Stimulated activated CD4-positive, alpha-beta T cell treated with anti-CD3 and anti-CD28 coated beads, Interleukin-12 subunit alpha, Interleukin-12 subunit beta, amount 100 ng/mL, for 24 hours (primary cell): ENCODE measurements at regions not wholly inside any gene's neighbourhood (a gene's known extent, or its start where the extent isn't known, plus 50 kb on each side); places are given as distances from the start of the nearest gene placed in this dataset.

Source experiments
- DNase-seq, 2 experiments: peaks; one replicate each; pipeline ENCODE4 v3.0.0-alpha.2; 2020; ENCODE audit warnings: low read depth in 2 of 2

GRCh38 chr5:74424162-74424868 is 216.2 kb downstream of the ENC1 start:
- no peak for DNase-seq

- no peak for DNase-seq
Measured at GRCh38 chr5:74423383-74423782, 217.1 kb downstream of the ENC1 start.

- no peak for DNase-seq
Measured at GRCh38 chr5:74422671-74423070, 217.9 kb downstream of the ENC1 start.

GRCh38 chr5:74422030-74422429 is 218.5 kb downstream of the ENC1 start:
- no peak for DNase-seq

GRCh38 chr5:74421377-74421776 is 219.2 kb downstream of the ENC1 start:
- DNase-seq: no peak

- DNase-seq: no peak
Measured at GRCh38 chr5:74420947-74421346, 219.6 kb downstream of the ENC1 start.

- no peak for DNase-seq
Measured at GRCh38 chr5:74420220-74420619, 220.3 kb downstream of the ENC1 start.

- no peak for DNase-seq
Measured at GRCh38 chr5:74419468-74419867, 221.1 kb downstream of the ENC1 start.

GRCh38 chr5:74418709-74419108 is 221.8 kb downstream of the ENC1 start:
- no peak for DNase-seq

- DNase-seq: no peak
Measured at GRCh38 chr5:74418261-74418660, 222.3 kb downstream of the ENC1 start.

- no peak for DNase-seq
Measured at GRCh38 chr5:74415695-74416102, 224.8 kb downstream of the ENC1 start.

GRCh38 chr5:74414228-74414627 is 226.3 kb downstream of the ENC1 start:
- no peak for DNase-seq

- DNase-seq: no peak
Measured at GRCh38 chr5:74413403-74414048, 227.0 kb downstream of the ENC1 start.

- DNase-seq: no peak
Measured at GRCh38 chr5:74412066-74412465, 228.5 kb downstream of the ENC1 start.

GRCh38 chr5:74409712-74410111 is 230.8 kb downstream of the ENC1 start:
- no peak for DNase-seq

GRCh38 chr5:74409166-74409706 is 231.3 kb downstream of the ENC1 start:
- DNase-seq: no peak

- no peak for DNase-seq
Measured at GRCh38 chr5:74408150-74409043, 232.1 kb downstream of the ENC1 start.

GRCh38 chr5:74407701-74408100 is 232.8 kb downstream of the ENC1 start:
- DNase-seq: no peak

- DNase-seq: no peak
Measured at GRCh38 chr5:74406844-74407243, 233.7 kb downstream of the ENC1 start.

- DNase-seq: no peak
Measured at GRCh38 chr5:74405593-74405992, 234.9 kb downstream of the ENC1 start.

GRCh38 chr5:74404574-74405508 is 235.7 kb downstream of the ENC1 start:
- no peak for DNase-seq
